HG03196 (cell line): ENCODE measurements at regions not wholly inside any gene's neighbourhood (a gene's known extent, or its start where the extent isn't known, plus 50 kb on each side); places are given as distances from the start of the nearest gene placed in this dataset.
"Not testable (repeated sequence)": the region's sequence is repeated elsewhere in the genome, so short reads cannot be mapped to it uniquely, and the experiment has no call there.

Experiments used
- ATAC-seq: cut with Tn5 transposase; IDR thresholded peaks from one replicate; pipeline ENCODE4 v1.9.1; 2021; ENCODE audit not compliant: unreplicated experiment

DNA sequence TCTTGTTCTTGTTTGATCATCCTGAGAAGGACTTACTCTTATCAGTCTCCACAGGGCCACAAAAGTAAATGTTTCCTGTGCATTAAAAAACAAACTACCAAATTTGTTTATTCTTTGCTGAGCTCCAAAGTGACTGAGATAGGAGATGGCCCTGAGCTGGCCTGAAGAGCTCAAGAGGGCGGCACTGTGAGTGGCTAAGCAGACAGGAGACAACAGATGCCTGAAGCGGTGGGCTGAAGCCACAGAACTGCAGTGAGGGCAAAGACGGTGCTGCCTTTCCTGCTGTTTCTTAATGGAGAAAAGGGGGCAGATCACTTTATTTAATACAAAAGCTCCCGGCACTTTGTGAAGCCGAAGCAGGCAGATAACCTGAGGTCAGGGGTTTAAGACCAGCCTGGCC, 379.6 kb downstream of the ARL4A start:
- no peak for ATAC-seq

DNA sequence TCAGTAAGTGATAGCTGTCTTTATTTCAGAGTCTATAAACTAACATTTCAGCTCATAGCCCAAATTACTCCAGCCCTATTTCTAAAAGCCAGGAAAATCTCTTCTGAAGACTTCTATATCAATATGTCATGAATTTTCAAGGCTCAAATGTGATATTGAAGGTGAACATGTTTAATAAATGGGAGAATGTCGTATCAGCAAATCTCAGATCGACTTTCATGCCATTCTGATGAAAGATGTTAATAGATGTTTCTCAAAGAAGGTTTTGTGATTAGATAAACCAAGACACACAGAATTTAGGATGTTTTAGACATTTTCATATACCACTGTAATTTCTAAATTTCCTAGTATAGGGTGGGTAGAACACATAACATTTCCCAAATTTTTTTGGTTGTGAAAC, 380.6 kb downstream of the ARL4A start:
- ATAC-seq = no peak

DNA sequence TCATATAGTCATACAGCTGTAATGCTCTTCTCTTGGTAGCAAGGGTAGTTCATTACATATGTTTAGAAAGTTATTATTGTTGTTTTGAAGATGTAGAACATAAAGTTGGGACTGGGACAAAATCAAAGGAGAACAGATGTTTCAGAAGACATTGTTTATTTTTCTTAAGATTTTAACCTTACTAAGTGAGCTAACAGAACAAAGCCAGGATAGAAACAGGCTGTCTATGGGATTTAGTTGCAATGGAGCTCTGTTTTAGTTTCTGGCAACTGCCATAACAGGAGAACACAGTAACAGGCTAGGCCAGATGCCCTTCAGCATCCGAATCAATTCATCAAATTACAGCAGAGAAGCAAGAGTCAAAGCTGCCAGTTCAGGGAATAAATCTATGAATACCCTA, 382.4 kb downstream of the ARL4A start:
- ATAC-seq = no peak

DNA sequence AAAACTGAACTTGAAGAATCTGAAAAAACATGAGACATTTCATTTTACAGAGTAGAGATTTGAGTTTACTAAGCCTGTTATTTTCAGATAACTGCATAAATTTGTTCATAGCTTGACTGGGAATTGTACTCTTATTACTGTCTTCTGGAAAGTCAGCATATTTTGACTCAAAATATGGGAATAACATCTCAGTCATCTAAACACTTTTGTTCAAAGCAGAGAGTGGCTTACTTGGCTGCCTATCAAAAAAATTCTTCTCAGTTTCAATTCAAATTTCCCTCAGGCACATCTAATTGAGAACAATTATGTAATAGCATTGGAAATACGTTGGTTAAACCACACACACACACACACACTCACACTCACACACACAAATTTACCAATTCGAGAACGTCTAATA, 384.6 kb downstream of the ARL4A start:
- no peak for ATAC-seq

DNA sequence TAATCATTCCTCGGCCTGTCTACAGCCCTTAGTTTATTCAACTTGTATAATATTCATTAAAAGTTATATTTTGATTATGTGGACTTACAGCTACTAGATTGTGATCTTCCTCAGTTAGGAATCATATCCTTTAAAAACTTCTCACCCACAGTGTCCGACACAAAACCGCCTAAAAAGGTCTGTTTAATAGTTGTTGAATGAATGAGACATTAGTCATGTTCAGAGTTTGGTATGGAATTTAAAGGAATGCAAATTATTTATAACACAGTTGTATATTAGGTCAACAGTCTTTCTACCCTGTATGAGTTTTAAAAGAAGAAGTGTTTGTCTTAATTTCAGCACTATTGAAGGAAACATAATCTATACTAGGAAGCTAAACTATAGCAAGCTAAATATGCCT, 390.0 kb downstream of the ARL4A start:
- no peak for ATAC-seq

DNA sequence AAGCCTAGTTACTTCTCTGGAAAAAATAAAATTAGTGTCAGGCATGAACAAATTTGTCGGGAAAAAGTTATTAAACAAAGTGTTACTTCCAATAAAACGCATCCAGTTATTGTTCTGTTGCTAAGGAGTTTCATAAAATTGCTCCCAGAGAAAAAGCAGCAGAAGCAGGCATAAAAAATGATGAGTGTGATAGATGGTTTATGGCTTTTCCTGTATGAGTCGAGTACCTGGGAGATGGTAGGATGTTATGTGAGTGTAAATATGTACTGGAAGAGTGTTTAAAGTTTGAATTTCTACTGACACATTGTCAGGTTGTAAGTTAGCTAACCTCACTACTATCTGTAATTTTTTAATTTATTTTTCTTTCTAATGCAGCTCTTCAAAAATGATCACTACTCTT, 390.7 kb downstream of the ARL4A start:
- no peak for ATAC-seq

- no peak for ATAC-seq
Observed at GRCh38 chr7:13090959-13091358, 403.5 kb downstream of the ARL4A start.

DNA sequence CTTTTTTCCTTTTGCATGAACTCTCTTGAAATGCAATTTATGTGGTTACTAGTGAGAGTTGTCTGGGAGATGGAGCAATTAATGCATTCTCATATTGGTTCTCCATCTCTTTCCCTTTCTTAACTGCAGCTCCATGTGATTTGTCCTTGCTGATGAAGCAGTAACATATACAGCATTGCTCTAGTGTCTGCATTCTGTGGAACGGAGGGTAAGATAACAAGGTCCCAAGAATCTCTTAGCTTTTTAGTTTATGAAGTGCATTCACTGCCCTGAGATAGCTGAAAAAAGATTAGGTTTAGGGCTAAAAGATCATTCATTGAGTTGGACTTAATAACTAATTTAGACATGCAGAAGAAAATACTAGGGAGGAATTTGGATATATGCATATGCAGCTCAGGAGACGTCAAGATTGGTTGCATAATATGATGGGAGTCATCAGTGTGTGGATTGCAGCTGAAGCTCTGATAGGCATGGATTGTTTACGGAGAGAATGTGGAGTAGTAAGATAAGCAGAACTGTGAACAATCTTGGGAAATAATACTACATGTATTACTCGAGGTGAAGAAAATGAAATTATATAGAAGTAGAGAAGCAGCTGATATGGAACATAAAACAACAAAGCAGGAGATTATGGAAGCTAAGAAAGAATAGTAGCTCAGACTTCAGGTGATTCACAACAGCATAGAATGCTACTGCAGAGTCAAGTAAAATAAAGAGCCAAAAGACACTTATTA, 404.7 kb downstream of the ARL4A start:
- no peak for ATAC-seq

DNA sequence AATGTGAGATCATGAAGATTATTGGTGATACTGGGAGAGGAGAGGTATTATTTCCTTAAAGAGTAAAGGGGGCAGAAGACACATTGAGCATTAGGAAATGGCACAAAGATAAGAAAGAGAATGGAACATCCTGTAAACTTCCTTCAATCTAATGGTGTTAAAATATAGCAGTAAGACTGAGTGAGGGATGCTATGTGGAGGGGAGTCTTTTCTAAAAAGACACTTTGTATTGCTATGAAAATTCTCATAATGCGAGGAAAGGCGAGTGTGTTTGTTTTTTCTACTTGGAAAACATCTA, 405.2 kb downstream of the ARL4A start:
- no peak for ATAC-seq

DNA sequence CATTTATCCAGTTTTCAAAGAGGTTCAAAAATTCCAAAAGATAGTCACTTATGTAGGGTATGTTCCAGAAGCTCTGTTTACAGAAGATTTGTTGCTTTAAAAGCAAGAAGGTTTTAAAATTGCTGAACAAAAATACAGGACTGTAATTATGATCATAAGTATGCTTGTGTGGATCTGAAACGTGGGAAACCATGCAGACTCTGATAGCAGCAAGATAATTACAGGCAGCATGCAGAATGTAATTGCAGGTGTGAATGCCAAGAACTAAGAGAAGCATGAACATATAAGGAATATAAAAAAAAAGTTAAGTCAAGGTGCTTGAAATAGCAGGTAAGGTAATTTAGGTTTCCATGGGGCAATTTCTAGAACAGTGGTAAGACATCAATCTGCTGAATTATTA, 405.7 kb downstream of the ARL4A start:
- no peak for ATAC-seq

DNA sequence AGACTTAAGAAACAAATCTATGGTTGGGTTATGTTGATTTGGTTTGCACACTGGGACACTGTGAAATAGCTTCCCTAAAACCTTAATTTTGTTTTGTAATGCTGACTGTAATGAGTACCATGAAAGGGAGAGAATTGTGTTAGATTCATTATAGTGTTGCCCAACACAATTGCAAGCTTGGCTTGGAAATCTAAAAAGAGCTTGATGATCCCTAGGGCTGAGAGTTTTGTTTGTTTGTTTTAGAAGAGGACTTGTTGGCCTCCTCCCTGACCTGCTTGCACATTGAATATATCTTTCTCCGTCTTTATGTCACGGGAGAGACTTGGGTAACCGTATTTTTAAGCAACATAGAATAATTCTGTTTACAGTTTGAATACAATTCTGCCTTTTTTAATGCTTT, 410.1 kb downstream of the ARL4A start:
- ATAC-seq = no peak

GRCh38 chr7:13098161-13098560, 410.7 kb downstream of the ARL4A start:
- no peak for ATAC-seq

GRCh38 chr7:13099154-13099795, 411.8 kb downstream of the ARL4A start:
- ATAC-seq = no peak

- no peak for ATAC-seq
Observed at GRCh38 chr7:13104128-13104527, 416.7 kb downstream of the ARL4A start.

GRCh38 chr7:13105209-13105608, 417.8 kb downstream of the ARL4A start:
- ATAC-seq = no peak

DNA sequence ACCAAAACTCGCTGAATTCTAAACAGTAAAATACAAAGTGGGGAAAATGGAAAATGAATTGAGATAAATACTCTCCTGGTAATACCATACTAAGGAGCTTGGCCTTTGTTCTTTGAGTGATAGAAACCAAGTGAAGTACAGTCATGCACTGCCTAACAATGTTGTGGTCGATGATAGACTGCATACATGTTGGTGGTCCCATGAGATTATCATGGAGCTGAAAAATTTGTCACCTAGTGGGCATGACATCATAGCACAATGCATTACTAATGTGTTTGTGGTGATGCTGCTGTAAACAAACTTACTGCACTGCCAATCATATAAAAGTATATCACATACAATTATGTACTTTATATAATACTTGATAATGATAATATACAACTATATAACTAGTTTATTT, 419.1 kb downstream of the ARL4A start:
- ATAC-seq = no peak

- no peak for ATAC-seq
Observed at GRCh38 chr7:13107291-13107690, 419.9 kb downstream of the ARL4A start.

- no peak for ATAC-seq
Observed at GRCh38 chr7:13108061-13108460, 420.6 kb downstream of the ARL4A start.

- ATAC-seq = no peak
Observed at GRCh38 chr7:13109201-13109600, 421.8 kb downstream of the ARL4A start.

- no peak for ATAC-seq
Observed at GRCh38 chr7:13110107-13110506, 422.7 kb downstream of the ARL4A start.

DNA sequence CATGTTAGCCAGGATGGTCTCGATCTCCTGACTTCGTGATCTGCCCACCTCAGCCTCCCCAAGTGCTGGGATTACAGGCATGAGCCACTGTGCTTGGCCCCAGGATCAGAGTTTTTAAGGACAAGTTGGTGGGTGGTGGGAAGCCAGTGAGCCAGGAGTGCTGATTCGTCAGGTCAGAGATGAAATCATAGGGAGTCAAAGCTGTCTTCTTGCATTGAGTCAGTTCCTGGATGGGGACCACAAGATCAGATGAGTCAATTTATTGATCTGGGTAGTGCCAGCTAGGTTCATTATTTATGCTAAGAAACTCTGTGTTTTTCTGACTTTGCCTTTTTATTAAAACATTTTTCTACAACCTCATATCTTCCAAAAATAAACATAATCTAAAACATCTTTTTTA, 423.8 kb downstream of the ARL4A start:
- ATAC-seq = no peak

GRCh38 chr7:13114240-13114639, 426.8 kb downstream of the ARL4A start:
- not testable (repeated sequence) for ATAC-seq

DNA sequence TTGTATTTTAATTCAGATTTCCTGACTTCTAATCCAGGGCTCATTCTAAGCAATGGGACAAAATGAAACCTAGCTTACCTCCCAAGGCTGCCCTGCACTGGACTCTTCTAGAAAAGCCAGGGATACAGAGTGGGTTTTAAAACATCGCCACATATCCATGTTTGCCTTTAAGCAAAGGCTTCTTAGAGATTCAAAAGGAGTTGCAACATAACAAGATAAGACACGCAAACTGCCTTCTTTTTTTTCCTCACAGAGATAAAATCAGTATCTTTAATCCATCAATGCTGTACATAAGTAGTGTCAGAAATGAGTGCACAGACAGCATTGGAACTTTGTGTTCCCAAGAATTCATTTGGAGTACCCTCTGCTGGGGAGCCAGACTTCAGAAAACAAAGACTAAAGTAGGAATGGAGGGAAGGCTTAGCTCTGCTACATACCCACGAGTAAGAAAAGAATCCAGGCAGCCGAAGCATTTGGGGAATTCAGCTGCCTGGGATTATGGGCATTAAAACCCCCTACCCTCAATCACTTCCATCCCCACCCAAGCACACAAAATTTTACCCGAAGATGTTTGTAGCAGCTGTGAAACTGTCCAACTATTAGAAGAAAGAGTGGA, 427.8 kb downstream of the ARL4A start:
- no peak for ATAC-seq
